ENCODE measurements at regions not wholly inside any gene's neighbourhood (a gene's known extent, or its start where the extent isn't known, plus 50 kb on each side); places are given as distances from the start of the nearest gene placed in this dataset.

DNA sequence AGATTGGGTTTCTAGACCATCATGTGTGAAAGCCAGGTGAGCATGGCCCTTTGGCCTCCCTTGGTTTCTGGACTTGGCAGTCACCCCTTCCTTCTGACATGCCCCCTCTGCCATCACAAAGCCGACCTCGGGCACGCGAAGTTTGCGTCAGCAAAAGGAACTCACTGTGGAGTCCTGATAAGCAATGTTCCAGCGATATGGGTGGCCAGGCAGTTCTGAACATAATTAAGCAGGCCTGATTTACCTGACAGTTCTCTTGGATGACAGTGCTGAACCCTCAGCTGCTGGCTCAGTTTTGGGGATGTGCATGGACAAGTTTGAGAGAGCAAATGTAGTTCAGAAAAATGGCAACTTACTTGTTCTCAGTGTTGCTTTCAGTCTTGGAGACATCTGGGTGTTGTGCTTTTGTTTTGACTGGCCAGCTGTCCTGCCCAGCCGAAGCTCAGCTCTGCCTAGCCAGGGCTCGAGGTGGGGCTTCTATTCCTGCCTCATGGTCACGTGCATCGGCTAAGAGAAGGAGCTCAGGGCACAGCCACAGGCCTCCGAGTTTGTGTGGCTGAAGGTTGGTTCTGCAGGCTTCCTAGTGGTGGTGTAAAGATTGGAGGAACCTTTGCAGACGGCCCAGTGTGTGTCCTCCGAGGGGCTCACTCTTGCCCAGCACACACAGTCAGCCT, 78.3 kb downstream of the CLDN34 start:
- no peak overlapping the region for H3K4me3 ChIP-seq (ENCODE audit: low read depth, low read length)
- in situ Hi-C loops (cut with HindIII; ENCODE audit: low sequenced_read_pairs) = no loop called here
- no peak for DNase-seq (ENCODE audit: low read depth)
- TF ChIP-seq, protein P1, sequence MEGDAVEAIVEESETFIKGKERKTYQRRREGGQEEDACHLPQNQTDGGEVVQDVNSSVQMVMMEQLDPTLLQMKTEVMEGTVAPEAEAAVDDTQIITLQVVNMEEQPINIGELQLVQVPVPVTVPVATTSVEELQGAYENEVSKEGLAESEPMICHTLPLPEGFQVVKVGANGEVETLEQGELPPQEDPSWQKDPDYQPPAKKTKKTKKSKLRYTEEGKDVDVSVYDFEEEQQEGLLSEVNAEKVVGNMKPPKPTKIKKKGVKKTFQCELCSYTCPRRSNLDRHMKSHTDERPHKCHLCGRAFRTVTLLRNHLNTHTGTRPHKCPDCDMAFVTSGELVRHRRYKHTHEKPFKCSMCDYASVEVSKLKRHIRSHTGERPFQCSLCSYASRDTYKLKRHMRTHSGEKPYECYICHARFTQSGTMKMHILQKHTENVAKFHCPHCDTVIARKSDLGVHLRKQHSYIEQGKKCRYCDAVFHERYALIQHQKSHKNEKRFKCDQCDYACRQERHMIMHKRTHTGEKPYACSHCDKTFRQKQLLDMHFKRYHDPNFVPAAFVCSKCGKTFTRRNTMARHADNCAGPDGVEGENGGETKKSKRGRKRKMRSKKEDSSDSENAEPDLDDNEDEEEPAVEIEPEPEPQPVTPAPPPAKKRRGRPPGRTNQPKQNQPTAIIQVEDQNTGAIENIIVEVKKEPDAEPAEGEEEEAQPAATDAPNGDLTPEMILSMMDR (IDR thresholded peaks at IDR 0.05; ENCODE audit: low read depth, low read length, missing control alignments) = no peak

DNA sequence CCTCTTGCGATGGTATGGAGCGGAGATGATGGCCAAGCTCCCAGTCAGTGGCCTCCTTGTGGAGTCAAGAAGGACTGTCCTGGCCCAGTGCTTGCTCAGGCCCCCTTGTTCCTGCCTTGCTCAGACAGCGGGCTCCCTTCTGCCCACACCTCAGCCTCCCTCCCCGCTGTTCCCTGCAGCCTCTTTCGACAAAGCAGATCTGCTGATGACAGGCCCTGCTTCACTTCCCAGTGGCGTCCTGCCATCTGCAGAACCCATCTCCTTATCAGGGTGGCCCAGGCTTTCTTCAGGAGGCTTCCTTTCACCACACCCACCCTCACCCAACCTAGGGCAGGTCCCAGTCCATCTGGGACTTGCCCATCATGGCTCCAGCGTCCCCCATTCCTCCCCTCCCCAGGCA, 80.0 kb downstream of the CLDN34 start:
- TF ChIP-seq, protein P1 (IDR thresholded peaks at IDR 0.05; ENCODE audit: low read depth, low read length, missing control alignments) = no peak
- DNase-seq (ENCODE audit: low read depth) = no peak
- H3K4me3 ChIP-seq (ENCODE audit: low read depth, low read length) = no peak overlapping the region
- in situ Hi-C loops (cut with HindIII; ENCODE audit: low sequenced_read_pairs) = no loop called here

DNA sequence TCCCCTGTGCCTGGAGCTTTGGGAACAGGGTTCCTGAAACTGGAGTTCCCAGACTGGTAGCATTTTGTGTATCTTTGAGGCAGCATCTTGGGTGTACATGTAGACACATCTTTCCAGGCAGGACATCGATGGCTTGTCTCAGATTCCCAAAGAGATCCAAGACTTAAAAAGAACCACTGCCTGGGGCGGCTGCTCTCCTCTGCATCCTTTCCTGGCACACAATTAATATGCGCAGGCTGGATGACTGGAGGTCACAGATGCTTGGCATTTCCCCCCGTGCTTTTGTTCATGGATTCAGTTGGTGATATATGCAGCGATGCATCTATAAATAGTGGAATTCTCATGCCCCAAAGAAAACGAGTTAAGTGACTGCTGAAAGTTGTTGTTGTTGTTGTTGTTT, 80.5 kb downstream of the CLDN34 start:
- in situ Hi-C loops (cut with HindIII; ENCODE audit: low sequenced_read_pairs) = no loop called here

DNA sequence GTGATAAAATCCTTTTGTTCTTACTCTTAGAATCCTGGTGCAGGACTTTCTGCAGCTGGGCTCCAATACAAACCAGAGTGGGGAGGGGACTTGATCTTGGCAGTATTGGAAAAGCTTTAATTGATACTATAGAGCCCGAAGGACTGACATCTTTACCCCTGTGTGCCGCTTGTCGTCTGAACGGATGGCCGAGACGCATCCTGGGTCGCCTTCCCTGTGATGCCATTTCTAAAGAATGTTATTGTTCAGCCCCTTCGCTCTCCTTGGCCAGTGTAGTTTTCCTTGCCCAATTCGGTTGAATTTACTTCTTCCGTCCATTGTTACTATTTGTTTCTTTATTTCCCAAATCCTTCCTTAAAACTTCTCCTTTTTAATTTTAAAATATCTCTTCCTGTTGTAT, 80.9 kb downstream of the CLDN34 start:
- no peak for DNase-seq (ENCODE audit: low read depth)
- TF ChIP-seq, protein P1 (IDR thresholded peaks at IDR 0.05; ENCODE audit: low read depth, low read length, missing control alignments) = no peak
- H3K4me3 ChIP-seq (ENCODE audit: low read depth, low read length) = no peak overlapping the region
- in situ Hi-C loops (cut with HindIII; ENCODE audit: low sequenced_read_pairs) = no loop called here

More for the DNA sequence above, 80.5 kb downstream of the CLDN34 start:
- TF ChIP-seq, protein P1 (IDR thresholded peaks at IDR 0.05; ENCODE audit: low read depth, low read length, missing control alignments) = no peak
- no peak for DNase-seq (ENCODE audit: low read depth)
- no peak overlapping the region for H3K4me3 ChIP-seq (ENCODE audit: low read depth, low read length)

DNA sequence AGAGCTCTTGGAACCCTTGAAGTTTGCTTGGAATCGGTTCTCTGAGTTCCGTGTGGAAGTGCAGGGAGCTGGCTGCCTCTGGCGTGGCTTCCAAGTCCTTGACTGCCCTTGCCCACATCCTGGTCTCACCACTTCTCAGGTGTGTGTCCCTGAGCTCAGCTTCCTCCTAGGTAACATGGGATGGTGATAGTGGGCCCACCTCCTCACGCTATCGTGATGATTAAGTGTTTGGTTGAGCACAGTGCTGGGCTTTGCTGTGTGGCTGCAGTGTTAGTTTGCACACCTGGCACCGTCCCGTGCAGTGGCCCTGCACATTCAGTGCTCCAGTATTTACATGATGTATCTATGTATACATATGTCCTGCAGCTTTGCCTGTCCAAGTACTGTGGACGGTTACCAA, 81.5 kb downstream of the CLDN34 start:
- in situ Hi-C loops (cut with HindIII; ENCODE audit: low sequenced_read_pairs) = no loop called here
- TF ChIP-seq, protein P1 (IDR thresholded peaks at IDR 0.05; ENCODE audit: low read depth, low read length, missing control alignments) = no peak

DNA sequence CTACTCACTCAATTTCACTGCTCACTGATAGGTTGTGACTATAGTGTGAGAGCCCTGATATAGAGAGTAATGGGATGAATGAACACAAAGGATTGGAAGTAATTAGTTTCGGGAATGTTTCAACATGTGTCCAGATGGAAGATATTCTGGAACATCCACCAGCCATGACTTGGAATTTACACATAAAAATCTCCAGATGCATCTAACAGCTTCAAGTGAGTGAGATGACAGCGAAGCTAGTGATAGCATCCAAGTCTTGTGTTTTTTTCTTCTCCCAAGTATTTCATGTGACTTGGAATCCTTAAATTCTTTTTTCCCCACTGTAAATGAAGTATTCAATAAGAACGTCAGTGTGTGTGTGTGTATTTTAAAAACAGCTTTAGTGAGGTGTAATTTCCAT, 82.1 kb downstream of the CLDN34 start:
- no peak overlapping the region for H3K4me3 ChIP-seq (ENCODE audit: low read depth, low read length)
- no peak for DNase-seq (ENCODE audit: low read depth)
- in situ Hi-C loops (cut with HindIII; ENCODE audit: low sequenced_read_pairs) = no loop called here
- TF ChIP-seq, protein P1 (IDR thresholded peaks at IDR 0.05; ENCODE audit: low read depth, low read length, missing control alignments) = no peak

More for the DNA sequence above, 81.5 kb downstream of the CLDN34 start:
- H3K4me3 ChIP-seq (ENCODE audit: low read depth, low read length) = no peak overlapping the region
- DNase-seq (ENCODE audit: low read depth) = no peak

All from astrocyte of the cerebellum (primary cell).